ENCODE measurements at regions not wholly inside any gene's neighbourhood (a gene's known extent, or its start where the extent isn't known, plus 50 kb on each side); places are given as distances from the start of the nearest gene placed in this dataset.

GRCh38 chr3:28950614-28951013, 330.3 kb upstream of the RBMS3 start:
- no TSS peak for BruUV-seq (replicated peaks)
- H3K27me3 ChIP-seq (ENCODE audit: low read length): no peaks in the 10 kb centered on the region
- no peaks in the 10 kb centered on the region for H3K36me3 ChIP-seq (ENCODE audit: low read depth, low read length)
- no peak overlapping the region for H2AFZ ChIP-seq (ENCODE audit: low read length)
- no peak overlapping the region for H3K4me2 ChIP-seq (ENCODE audit: low read length)
- ATAC-seq: no peak
- H4K20me1 ChIP-seq (ENCODE audit: low read length): no peaks in the 10 kb centered on the region
- no peak overlapping the region for H3K27ac ChIP-seq (ENCODE audit: low read length)
- no peaks in the 10 kb centered on the region for H3F3A ChIP-seq (ENCODE audit: low read length, unreplicated experiment)
- intact Hi-C loops (cut with micrococcal nuclease): loop anchor here (5.0 to 10.0 kb wide), 3 partner anchors 283 to 384 kb away; partner anchors contain the start of gene RBMS3
- peaks cover 20% of the 10 kb centered on the region for H3K4me1 ChIP-seq (ENCODE audit: insufficient read depth, low read length)
- no peak overlapping the region for H3K4me3 ChIP-seq (ENCODE audit: low read length)
- H3K79me2 ChIP-seq (ENCODE audit: low read length): no peaks in the 10 kb centered on the region
- ChIA-PET POLR2A (ENCODE audit: unreplicated experiment) (no interaction called here), CTCF (no interaction called here)
- no peaks in the 10 kb centered on the region for H3K9me2 ChIP-seq (replicated peaks; ENCODE audit: low read length)
- TF ChIP-seq EZH2 (IDR thresholded peaks at IDR 0.05; ENCODE audit: low read length, unreplicated experiment) (no peak), EZH2phosphoT487 (IDR thresholded peaks at IDR 0.05; ENCODE audit: borderline replicate concordance, low read length) (no peak)
- no peak overlapping the region for H3K9ac ChIP-seq (ENCODE audit: low read length)
- no peak for DNase-seq
- H3K9me3 ChIP-seq (ENCODE audit: low read length): no peaks in the 10 kb centered on the region

GRCh38 chr3:28951772-28952556, 328.9 kb upstream of the RBMS3 start:
- ATAC-seq (peak; percentile 97), DNase-seq (peak; percentile 77)
- Histone ChIP-seq H3K27me3 (ENCODE audit: low read length) (no peaks in the 10 kb centered on the region), H4K20me1 (ENCODE audit: low read length) (no peaks in the 10 kb centered on the region), H3K9ac (ENCODE audit: low read length) (peak overlapping the region; percentile 22; the same call in 1 of the 2 replicates), H3K4me1 (ENCODE audit: insufficient read depth, low read length) (peaks cover 20% of the 10 kb centered on the region), H3K27ac (ENCODE audit: low read length) (peak overlapping the region; percentile 71), H3K79me2 (ENCODE audit: low read length) (no peaks in the 10 kb centered on the region), H3K9me3 (ENCODE audit: low read length) (no peaks in the 10 kb centered on the region), H2AFZ (ENCODE audit: low read length) (peak overlapping the region; percentile 8; the same call in 1 of the 2 replicates), H3K9me2 (replicated peaks; ENCODE audit: low read length) (no peaks in the 10 kb centered on the region), H3K36me3 (ENCODE audit: low read depth, low read length) (no peaks in the 10 kb centered on the region), H3K4me2 (ENCODE audit: low read length) (peak overlapping the region; percentile 40), H3F3A (ENCODE audit: low read length, unreplicated experiment) (no peaks in the 10 kb centered on the region), H3K4me3 (ENCODE audit: low read length) (no peak overlapping the region; the same call in 1 of the 2 replicates)
- intact Hi-C loops (cut with micrococcal nuclease): loop anchor here (1.0 to 10.0 kb wide), 6 partner anchors 27 to 383 kb away; partner anchors contain the start of gene RBMS3
- TSS peak; percentile 29 for BruUV-seq (replicated peaks)
- no peak for TF ChIP-seq EZH2phosphoT487 (IDR thresholded peaks at IDR 0.05; ENCODE audit: borderline replicate concordance, low read length)
- no peak for TF ChIP-seq CTCF (conservative IDR thresholded peaks at IDR 0.05; ENCODE audit: low read depth, low read length)
- POLR2A ChIA-PET (ENCODE audit: unreplicated experiment): no interaction called here
- CTCF ChIA-PET: interaction anchor here (0.5 to 0.6 kb wide), 4 partner anchors 98 to 234 kb away, joined by 3 to 6 read pairs (median 4); no protein-coding TSS in a partner anchor

- ATAC-seq (no peak), DNase-seq (no peak)
- Histone ChIP-seq H4K20me1 (ENCODE audit: low read length) (no peaks in the 10 kb centered on the region), H3K79me2 (ENCODE audit: low read length) (no peaks in the 10 kb centered on the region), H3K27me3 (ENCODE audit: low read length) (no peaks in the 10 kb centered on the region), H3K4me1 (ENCODE audit: insufficient read depth, low read length) (no peaks in the 10 kb centered on the region), H2AFZ (ENCODE audit: low read length) (no peak overlapping the region), H3F3A (ENCODE audit: low read length, unreplicated experiment) (no peaks in the 10 kb centered on the region), H3K9ac (ENCODE audit: low read length) (no peak overlapping the region), H3K27ac (ENCODE audit: low read length) (no peak overlapping the region), H3K4me3 (ENCODE audit: low read length) (no peak overlapping the region), H3K36me3 (ENCODE audit: low read depth, low read length) (no peaks in the 10 kb centered on the region), H3K9me2 (replicated peaks; ENCODE audit: low read length) (no peaks in the 10 kb centered on the region), H3K4me2 (ENCODE audit: low read length) (no peak overlapping the region), H3K9me3 (ENCODE audit: low read length) (no peaks in the 10 kb centered on the region)
- POLR2A ChIA-PET (ENCODE audit: unreplicated experiment): no interaction called here
- TF ChIP-seq EZH2phosphoT487 (IDR thresholded peaks at IDR 0.05; ENCODE audit: borderline replicate concordance, low read length) (no peak), EZH2 (IDR thresholded peaks at IDR 0.05; ENCODE audit: low read length, unreplicated experiment) (no peak), CTCF (conservative IDR thresholded peaks at IDR 0.05; ENCODE audit: low read depth, low read length) (no peak)
- BruUV-seq (replicated peaks): no TSS peak
- intact Hi-C loops (cut with micrococcal nuclease): loop anchor here (10.0 kb wide), 2 partner anchors 326 to 376 kb away; partner anchors contain the start of gene RBMS3
- CTCF ChIA-PET: no interaction called here
These were observed 322.2 kb upstream of the RBMS3 start for GRCh38 chr3:28958656-28959055.
